NB4 (cell line): ENCODE measurements at regions not wholly inside any gene's neighbourhood (a gene's known extent, or its start where the extent isn't known, plus 50 kb on each side); places are given as distances from the start of the nearest gene placed in this dataset.
A peak's percentile ranks its signal among the peaks of the same experiment; 100 is the strongest.

ENCODE experiments used
- DNase-seq: peaks from one replicate; pipeline ENCODE4 v3.0.0; 2010; ENCODE audit warnings: low read depth
- H3K4me3 ChIP-seq: one replicate; pipeline ENCODE4 v1.5.1; 2011; ENCODE audit warnings: mild to moderate bottlenecking, low read depth, low read length, moderate library complexity
- CTCF ChIP-seq: IDR thresholded peaks from one replicate; pipeline ENCODE4 v1.5.1; 2012; ENCODE audit warnings: low read depth, low read length
- MYC ChIP-seq: IDR thresholded peaks from 2 replicates; pipeline ENCODE4 v1.6.1; 2011; ENCODE audit warnings: low read depth, low read length
- POLR2A ChIP-seq: IDR thresholded peaks from 2 replicates; pipeline ENCODE4 v1.6.1; 2011; ENCODE audit warnings: mild to moderate bottlenecking; ENCODE audit not compliant: insufficient read length; ENCODE audit errors: extremely low read depth
- TF ChIP-seq, protein P1 (sequence below): IDR thresholded peaks from 2 replicates; pipeline ENCODE4 v1.6.1; 2011; ENCODE audit warnings: low read depth, low read length

DNA sequence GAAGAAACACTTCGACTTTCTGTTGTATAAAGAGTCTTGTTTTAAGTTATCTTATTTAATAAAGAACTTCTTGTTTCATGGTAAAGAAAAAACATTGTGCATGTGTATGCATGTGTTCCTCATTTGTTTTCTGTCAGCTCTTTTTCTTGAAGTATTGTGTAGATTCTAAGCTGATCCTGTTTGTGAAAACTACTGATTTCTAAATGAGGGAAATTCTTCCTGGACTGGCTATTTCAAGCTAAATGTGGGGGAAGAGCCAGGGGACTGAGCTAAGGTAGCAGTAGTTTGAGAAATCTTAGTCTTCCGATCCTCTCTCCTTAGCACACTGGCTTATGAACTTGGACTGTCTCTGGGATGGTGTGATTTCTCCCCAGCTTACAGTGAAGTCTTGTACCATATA, 56.4 kb upstream of the RBMS1 start:
- TF ChIP-seq MYC (no peak), POLR2A (no peak), CTCF (no peak)
- TF ChIP-seq, protein P1, sequence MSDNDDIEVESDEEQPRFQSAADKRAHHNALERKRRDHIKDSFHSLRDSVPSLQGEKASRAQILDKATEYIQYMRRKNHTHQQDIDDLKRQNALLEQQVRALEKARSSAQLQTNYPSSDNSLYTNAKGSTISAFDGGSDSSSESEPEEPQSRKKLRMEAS = no peak
- no peak for DNase-seq
- no peak overlapping the region for H3K4me3 ChIP-seq

DNA sequence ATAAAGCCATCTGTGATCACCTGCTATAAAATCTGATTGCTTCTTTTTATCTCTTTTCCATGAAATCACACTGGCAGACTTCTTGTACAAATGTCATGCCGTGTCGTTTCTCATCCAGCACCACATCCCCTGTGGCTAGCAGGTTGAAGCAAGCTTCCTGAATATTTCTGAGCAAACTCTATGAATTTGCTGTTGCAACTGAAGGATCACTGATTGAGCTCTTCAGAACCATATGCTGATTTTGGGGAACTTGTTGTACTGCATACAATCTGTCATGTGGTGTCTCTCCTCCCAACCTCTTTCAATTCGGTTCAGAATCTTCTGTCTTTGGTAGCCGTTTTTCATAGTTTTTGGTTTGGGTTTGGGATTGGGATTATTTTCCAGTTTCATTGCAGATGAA, 57.7 kb upstream of the RBMS1 start:
- no peak overlapping the region for H3K4me3 ChIP-seq
- peak; percentile 28 for DNase-seq
- TF ChIP-seq MYC (no peak), POLR2A (no peak), CTCF (no peak)
- TF ChIP-seq, protein P1 = no peak

DNA sequence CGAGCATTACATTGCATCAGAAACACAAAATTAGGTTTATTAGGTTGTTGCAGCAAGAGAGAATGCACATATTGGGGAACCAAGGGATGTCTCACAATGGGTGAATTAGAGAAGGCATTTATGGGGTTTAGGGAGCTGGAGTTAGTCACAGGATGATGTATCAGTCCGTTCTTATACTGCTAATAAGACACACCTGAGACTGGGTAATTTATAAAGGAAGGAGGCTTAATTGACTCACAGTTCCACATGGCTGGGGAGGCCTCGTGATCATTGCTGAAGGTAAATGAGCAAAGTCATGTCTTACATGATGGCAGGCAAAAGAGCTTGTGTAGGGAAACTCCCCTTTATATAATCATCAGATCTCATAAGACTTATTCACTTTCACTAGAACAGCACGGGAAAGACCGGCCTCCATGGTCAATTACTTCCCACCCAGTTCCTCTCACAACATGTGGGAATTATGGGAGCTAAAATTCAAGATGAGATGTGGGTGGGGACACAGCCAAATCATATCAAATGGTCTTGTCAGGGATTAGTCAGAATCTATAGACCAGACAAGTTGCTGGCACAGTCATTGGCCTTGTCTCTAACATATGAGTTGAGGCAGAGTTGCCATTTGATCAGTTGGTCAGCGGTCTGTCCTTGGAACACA, 61.9 kb upstream of the RBMS1 start:
- DNase-seq = no peak
- H3K4me3 ChIP-seq = no peak overlapping the region
- TF ChIP-seq, protein P1 = no peak
- no peak for TF ChIP-seq CTCF
- TF ChIP-seq POLR2A = no peak
- TF ChIP-seq MYC = no peak

DNA sequence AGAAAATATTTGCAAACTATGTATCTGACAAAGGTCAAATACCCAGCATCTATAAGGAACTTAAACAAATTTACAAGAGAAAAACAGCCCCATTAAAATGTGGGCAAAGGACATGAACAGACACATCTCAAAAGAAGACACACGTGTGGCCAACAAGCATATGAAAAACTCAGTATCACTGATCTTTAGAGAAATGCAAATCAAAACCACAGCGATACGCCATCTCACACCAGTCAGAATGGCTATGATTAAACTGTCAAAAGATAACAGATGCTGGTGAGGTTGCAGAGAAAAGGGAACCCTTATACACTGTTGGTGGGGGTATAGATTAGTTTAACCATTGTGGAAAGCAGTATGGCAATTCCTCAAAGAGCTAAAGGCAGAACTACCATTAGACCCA, 64.3 kb upstream of the RBMS1 start:
- TF ChIP-seq MYC = no peak
- no peak for TF ChIP-seq POLR2A
- TF ChIP-seq, protein P1 = no peak
- TF ChIP-seq CTCF = no peak
- no peak for DNase-seq

GRCh38 chr2:160558531-160558930, 64.9 kb upstream of the RBMS1 start:
- no peak overlapping the region for H3K4me3 ChIP-seq
- DNase-seq = no peak
- TF ChIP-seq POLR2A (no peak), CTCF (no peak), MYC (no peak)
- TF ChIP-seq, protein P1 = no peak

More for the DNA sequence above, 64.3 kb upstream of the RBMS1 start:
- no peak overlapping the region for H3K4me3 ChIP-seq
